D721Med (cell line): ENCODE measurements at regions not wholly inside any gene's neighbourhood (a gene's known extent, or its start where the extent isn't known, plus 50 kb on each side); places are given as distances from the start of the nearest gene placed in this dataset.

ENCODE experiments used
- DNase-seq: peaks from one replicate; pipeline ENCODE4 v3.0.0; 2011; ENCODE audit warnings: low spot score; ENCODE audit not compliant: insufficient read length
- FAIRE-seq: peaks from 2 replicates; lab custom pipeline; 2011; peaks lifted over from hg19 to GRCh38; lab: Jason Lieb, UNC
- TF ChIP-seq, protein P1 (sequence below): IDR thresholded peaks from 2 replicates; pipeline ENCODE4 v1.5.1; 2012; ENCODE audit warnings: mild to moderate bottlenecking, control low read depth; ENCODE audit not compliant: insufficient read depth; ENCODE audit errors: missing control alignments

DNA sequence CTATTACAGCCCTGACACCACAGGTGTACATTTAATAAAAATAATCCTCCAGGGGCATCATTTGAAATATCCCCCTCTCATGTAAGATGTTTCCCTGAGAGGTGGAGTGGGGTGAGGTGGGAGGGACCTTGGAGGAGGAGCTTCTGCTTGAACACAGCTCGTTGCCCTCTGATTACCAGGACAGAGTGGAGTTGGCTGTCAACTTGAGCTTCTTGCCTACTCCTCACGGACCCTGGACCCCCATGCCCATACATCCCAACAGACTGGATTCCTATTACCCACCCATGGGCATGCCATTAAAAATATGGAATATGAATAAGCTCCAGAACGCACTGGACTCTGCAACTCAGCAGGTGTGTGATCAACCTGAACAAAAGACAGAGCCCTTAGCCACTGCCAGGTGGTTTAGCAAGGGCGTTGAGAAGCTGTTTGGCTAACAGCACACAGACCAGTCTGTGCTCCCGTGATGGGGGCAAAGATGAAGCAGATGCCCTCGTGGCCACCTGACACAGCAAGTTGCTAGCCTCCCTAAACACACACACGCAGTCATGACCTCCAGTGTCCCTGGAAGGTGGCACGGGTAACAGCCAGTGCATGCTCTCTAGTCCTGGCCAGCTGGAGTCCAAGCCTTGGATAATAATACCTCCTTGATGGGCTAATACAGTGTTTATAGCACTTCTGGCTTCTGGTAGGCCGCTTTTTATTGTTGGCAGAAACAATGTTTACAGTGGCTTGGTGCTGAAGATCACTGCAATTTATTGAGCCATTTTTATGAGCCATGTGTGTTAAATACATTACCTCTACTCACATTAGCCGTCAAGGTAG lies 155.0 kb downstream of the TOMM20 start:
- TF ChIP-seq, protein P1, sequence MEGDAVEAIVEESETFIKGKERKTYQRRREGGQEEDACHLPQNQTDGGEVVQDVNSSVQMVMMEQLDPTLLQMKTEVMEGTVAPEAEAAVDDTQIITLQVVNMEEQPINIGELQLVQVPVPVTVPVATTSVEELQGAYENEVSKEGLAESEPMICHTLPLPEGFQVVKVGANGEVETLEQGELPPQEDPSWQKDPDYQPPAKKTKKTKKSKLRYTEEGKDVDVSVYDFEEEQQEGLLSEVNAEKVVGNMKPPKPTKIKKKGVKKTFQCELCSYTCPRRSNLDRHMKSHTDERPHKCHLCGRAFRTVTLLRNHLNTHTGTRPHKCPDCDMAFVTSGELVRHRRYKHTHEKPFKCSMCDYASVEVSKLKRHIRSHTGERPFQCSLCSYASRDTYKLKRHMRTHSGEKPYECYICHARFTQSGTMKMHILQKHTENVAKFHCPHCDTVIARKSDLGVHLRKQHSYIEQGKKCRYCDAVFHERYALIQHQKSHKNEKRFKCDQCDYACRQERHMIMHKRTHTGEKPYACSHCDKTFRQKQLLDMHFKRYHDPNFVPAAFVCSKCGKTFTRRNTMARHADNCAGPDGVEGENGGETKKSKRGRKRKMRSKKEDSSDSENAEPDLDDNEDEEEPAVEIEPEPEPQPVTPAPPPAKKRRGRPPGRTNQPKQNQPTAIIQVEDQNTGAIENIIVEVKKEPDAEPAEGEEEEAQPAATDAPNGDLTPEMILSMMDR = no peak
- DNase-seq (no peak), FAIRE-seq (no peak)

DNA sequence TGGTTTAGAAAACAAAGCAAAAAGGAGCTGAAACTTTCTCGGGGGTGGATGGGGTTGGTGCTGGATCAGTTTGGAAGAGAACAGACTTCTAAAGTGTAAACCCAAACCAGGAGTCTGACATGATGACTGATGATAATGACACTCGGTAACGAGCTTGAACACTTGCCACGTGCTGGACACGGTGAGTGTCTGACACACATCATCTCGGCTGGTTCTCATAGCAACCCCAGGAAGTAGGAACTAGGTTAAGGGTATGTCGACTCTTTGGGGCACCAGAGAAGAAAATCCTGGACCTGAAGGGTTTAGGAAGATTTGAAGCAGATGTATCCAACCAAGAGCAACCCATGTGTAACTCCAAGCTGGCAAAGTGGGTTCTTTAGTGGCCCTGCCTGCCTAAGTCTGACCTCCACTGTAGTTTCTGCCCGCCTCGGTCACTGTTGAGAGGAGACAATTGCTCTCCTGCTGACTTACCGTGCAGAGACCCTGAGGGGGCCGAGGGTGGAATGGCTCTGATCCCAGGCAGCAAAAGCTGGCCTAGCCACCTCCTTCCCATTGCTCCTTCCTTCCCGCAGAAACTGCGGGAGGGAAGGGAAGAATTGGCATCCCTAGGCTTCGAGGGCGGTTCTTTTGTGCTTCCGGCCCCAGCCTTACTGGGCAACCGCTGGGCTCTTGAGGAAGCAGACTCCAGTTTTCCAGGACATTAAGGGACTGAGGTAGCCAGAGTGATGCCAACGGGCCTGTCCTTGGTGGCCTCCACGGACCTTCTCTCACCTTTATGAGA lies 156.0 kb downstream of the TOMM20 start:
- no peak for DNase-seq
- TF ChIP-seq, protein P1 = no peak
- FAIRE-seq = no peak

- DNase-seq (no peak), FAIRE-seq (no peak)
- TF ChIP-seq, protein P1 = no peak
These were observed 156.9 kb downstream of the TOMM20 start for GRCh38 chr1:234971586-234972297.

DNA sequence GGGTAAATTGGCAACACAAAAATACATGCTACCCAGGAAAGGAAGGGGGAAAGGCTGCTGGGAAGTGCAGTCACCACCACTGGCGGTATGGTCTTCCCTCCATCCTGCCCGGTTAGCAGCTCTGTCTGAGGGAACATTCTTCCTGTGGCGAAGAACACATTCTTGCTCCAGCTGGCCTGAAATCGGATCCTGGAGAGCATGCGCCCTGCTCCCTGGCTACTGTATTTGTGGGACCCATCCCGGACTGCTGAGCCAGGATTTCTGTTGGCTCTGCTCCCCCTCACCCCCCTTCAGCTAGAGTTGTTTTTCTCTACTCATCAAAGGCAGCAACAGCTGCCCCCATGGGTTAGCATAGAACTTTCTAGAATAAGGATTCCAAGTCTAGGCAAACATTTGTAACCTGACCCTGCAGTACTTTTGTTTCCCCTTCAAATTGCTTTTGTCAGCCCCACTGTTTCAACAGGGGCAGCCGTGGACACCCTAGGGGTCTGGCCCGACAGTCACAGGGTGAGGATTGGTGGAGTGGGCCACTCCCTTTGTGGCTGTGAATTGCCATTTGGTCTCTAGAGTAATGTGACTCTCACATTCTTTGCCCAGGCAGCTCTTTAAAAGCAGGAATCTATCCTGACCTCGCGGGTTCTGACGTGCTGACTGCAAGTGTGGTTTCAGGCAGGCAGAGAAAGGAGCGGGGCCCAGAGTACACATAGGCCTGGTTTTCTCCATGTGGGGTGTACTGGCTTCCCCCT lies 157.7 kb downstream of the TOMM20 start:
- DNase-seq = no peak
- no peak for FAIRE-seq
- TF ChIP-seq, protein P1 = no peak

GRCh38 chr1:234970401-234970730 lies 158.3 kb downstream of the TOMM20 start:
- FAIRE-seq (no peak), DNase-seq (no peak)
- TF ChIP-seq, protein P1 = no peak

- FAIRE-seq (no peak), DNase-seq (no peak)
- TF ChIP-seq, protein P1 = no peak
These were observed 158.8 kb downstream of the TOMM20 start for GRCh38 chr1:234969581-234970400.
